PC-3 (cell line): ENCODE measurements at regions not wholly inside any gene's neighbourhood (a gene's known extent, or its start where the extent isn't known, plus 50 kb on each side); places are given as distances from the start of the nearest gene placed in this dataset.

Experiments used
- EZH2 ChIP-seq: fragments of 300-600 bp; sonication (generic); IDR thresholded peaks from one replicate; pipeline ENCODE4 v1.6.1; 2017; ENCODE audit warnings: antibody characterized with exemption, mild to moderate bottlenecking, low read length; ENCODE audit not compliant: unreplicated experiment
- EZH2phosphoT487 ChIP-seq: fragments of 300-600 bp; sonication (generic); IDR thresholded peaks from 2 replicates; pipeline ENCODE4 v1.6.1; 2018; ENCODE audit warnings: mild to moderate bottlenecking, antibody characterized with exemption, low read length, borderline replicate concordance
- TF ChIP-seq, protein P1 (sequence below): fragments of 300-600 bp; sonication (generic); conservative IDR thresholded peaks from 2 replicates; pipeline ENCODE4 v1.5.1; 2017; ENCODE audit warnings: antibody characterized with exemption, low read depth, mild to moderate bottlenecking, low read length

DNA sequence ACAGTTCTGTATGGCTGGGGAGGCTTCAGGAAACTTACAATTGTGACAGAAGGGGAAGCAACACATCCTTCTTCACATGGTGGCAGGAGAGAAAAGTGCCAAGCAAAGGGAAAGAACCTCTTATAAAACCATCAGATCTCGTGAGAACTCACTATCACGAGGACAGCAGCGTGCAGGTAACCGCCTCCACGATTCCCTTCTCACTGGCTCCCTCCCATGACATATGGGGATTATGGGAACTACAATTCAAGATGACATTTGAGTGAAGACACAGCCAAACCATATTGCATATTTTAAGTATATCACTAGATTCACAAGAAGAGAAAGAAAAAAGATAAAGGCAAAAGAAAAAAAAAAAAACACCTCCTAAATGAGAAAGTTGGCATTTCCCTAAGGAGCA lies 431.9 kb upstream of the RGS17 start:
- TF ChIP-seq, protein P1, sequence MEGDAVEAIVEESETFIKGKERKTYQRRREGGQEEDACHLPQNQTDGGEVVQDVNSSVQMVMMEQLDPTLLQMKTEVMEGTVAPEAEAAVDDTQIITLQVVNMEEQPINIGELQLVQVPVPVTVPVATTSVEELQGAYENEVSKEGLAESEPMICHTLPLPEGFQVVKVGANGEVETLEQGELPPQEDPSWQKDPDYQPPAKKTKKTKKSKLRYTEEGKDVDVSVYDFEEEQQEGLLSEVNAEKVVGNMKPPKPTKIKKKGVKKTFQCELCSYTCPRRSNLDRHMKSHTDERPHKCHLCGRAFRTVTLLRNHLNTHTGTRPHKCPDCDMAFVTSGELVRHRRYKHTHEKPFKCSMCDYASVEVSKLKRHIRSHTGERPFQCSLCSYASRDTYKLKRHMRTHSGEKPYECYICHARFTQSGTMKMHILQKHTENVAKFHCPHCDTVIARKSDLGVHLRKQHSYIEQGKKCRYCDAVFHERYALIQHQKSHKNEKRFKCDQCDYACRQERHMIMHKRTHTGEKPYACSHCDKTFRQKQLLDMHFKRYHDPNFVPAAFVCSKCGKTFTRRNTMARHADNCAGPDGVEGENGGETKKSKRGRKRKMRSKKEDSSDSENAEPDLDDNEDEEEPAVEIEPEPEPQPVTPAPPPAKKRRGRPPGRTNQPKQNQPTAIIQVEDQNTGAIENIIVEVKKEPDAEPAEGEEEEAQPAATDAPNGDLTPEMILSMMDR = no peak; the same call in 1 of the 2 replicates
- TF ChIP-seq EZH2 (no peak), EZH2phosphoT487 (no peak)
